ENCODE measurements at regions not wholly inside any gene's neighbourhood (a gene's known extent, or its start where the extent isn't known, plus 50 kb on each side); places are given as distances from the start of the nearest gene placed in this dataset.
"Not testable (repeated sequence)": the region's sequence is repeated elsewhere in the genome, so short reads cannot be mapped to it uniquely, and the experiment has no call there.

DNA sequence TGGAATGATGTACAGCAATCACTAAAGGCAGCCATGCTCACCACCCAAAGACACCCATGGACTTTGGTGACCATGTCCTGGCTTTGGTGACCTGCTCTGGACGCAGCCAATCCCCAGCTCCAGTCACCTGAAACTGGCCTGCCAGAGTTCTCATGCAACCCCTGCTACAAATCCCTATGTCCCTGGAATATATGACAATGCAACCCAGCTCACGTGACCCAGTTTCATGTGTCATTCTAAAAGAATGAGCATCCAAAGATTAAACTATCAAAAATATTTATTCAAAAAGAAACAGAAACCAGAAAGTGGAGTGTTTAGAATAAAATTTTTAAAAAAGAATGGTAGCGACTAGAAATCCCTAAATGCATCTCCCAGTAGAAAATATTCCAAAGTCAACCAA, 203.3 kb upstream of the IRS2 start:
- DNase-seq = no peak
- Histone ChIP-seq H3K27ac (no peak overlapping the region), H3K36me3 (no peaks in the 10 kb centered on the region), H3K4me1 (no peaks in the 10 kb centered on the region), H3K9me3 (no peaks in the 10 kb centered on the region), H3K4me3 (no peak overlapping the region), H3K27me3 (no peaks in the 10 kb centered on the region)
- TF ChIP-seq POLR2A (IDR thresholded peaks at IDR 0.05) (no peak), CTCF (IDR thresholded peaks at IDR 0.05) (no peak)

GRCh38 chr13:109989155-109989554, 202.8 kb upstream of the IRS2 start:
- Histone ChIP-seq H3K36me3 (no peaks in the 10 kb centered on the region), H3K27ac (no peak overlapping the region), H3K27me3 (no peaks in the 10 kb centered on the region), H3K4me1 (no peaks in the 10 kb centered on the region), H3K9me3 (no peaks in the 10 kb centered on the region), H3K4me3 (no peak overlapping the region)
- no peak for DNase-seq
- TF ChIP-seq POLR2A (IDR thresholded peaks at IDR 0.05) (no peak), CTCF (IDR thresholded peaks at IDR 0.05) (no peak)

DNA sequence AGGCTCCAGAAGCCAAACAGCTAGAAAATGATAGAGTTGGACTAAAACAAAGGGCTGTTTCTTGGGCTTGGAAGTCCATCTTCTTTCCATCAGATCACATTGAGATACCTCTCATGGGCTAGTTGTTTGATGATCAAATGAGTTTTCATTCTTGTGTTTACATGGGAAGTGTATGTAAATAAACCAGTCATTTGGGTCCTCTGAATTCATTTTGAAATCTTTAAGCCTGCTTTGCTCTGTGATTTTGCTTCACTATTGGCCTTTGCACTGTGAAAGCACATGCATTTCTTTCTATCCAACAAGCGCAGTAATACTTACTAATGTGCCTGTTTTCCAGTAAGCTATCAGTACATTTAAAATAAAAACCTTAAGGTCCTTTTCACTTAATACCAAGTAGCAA, 200.5 kb upstream of the IRS2 start:
- no peaks in the 10 kb centered on the region for H3K9me3 ChIP-seq
- TF ChIP-seq POLR2A (IDR thresholded peaks at IDR 0.05) (no peak), CTCF (IDR thresholded peaks at IDR 0.05) (no peak)
- H3K4me3 ChIP-seq = no peak overlapping the region
- no peaks in the 10 kb centered on the region for H3K36me3 ChIP-seq
- no peak for DNase-seq
- H3K27me3 ChIP-seq = no peaks in the 10 kb centered on the region
- H3K27ac ChIP-seq = no peak overlapping the region
- H3K4me1 ChIP-seq = no peaks in the 10 kb centered on the region

GRCh38 chr13:109985871-109986450, 199.6 kb upstream of the IRS2 start:
- Histone ChIP-seq H3K4me3 (no peak overlapping the region), H3K27me3 (no peaks in the 10 kb centered on the region), H3K27ac (no peak overlapping the region), H3K9me3 (no peaks in the 10 kb centered on the region), H3K4me1 (no peaks in the 10 kb centered on the region), H3K36me3 (no peaks in the 10 kb centered on the region)
- DNase-seq = no peak
- TF ChIP-seq POLR2A (IDR thresholded peaks at IDR 0.05) (no peak), CTCF (IDR thresholded peaks at IDR 0.05) (no peak)

DNA sequence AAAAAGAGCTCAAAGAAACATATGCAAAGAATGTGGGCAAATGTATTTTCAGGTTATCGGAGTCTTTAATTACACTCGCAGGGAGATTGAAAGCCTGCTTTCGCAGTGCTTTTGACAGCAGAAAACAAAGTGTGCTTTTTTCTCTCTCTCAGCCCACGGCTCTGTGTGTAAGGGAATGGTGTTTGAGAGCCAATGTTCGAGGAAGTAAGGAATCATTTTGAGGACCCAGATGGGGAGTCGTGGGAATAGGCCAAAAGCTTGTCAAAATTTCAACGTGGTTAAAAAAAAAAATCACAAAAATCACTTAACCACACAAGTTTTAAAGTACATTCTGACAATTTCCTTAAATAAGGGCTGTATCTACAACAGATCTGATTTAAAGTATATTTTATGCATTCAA, 197.1 kb upstream of the IRS2 start:
- Histone ChIP-seq H3K9me3 (no peaks in the 10 kb centered on the region), H3K36me3 (no peaks in the 10 kb centered on the region), H3K27ac (no peak overlapping the region), H3K4me3 (no peak overlapping the region), H3K4me1 (no peaks in the 10 kb centered on the region), H3K27me3 (no peaks in the 10 kb centered on the region)
- no peak for TF ChIP-seq CTCF (IDR thresholded peaks at IDR 0.05)
- no peak for TF ChIP-seq POLR2A (IDR thresholded peaks at IDR 0.05)
- no peak for DNase-seq

GRCh38 chr13:109981000-109981399, 194.6 kb upstream of the IRS2 start:
- DNase-seq = no peak
- Histone ChIP-seq H3K4me1 (no peaks in the 10 kb centered on the region), H3K4me3 (no peak overlapping the region), H3K27me3 (no peaks in the 10 kb centered on the region), H3K27ac (no peak overlapping the region), H3K9me3 (no peaks in the 10 kb centered on the region), H3K36me3 (no peaks in the 10 kb centered on the region)
- TF ChIP-seq CTCF (IDR thresholded peaks at IDR 0.05) (no peak), POLR2A (IDR thresholded peaks at IDR 0.05) (no peak)

DNA sequence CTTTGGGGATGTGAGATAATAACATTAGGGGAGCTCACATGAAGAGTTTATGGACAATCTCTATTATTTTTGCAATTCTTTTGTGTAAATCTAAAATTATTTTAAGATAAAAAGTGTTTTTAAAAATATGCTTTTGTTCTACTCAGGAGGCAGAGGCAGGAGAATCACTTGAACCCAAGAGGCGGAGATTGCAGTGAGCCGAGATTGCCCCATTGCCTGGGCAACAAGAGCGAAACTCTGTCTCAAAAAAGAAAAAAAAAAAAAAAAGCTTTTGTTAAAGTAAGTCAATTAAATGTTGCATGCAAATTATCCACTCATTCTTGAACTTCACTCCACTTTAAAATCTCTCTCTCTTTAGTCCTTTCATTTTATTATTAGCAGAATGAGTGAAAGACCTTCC, 193.3 kb upstream of the IRS2 start:
- H3K4me1 ChIP-seq, H3K36me3 ChIP-seq, H3K27ac ChIP-seq, DNase-seq, H3K4me3 ChIP-seq, H3K27me3 ChIP-seq, H3K9me3 ChIP-seq: not testable (repeated sequence)
